Natural killer cell treated with Interleukin-12 subunit alpha and Interleukin-12 subunit beta and Interleukin-15 and Interleukin-18, amount 100 ng/mL, for 72 hours (primary cell): ENCODE measurements at regions not wholly inside any gene's neighbourhood (a gene's known extent, or its start where the extent isn't known, plus 50 kb on each side); places are given as distances from the start of the nearest gene placed in this dataset.

ENCODE experiments used
- ATAC-seq, 2 donors: fragments of 150-1000 bp; cut with Tn5 transposase in 1 of 2; sonication (Bioruptor Pico), chemical (Tn5 transposase) in 1 of 2; 2 replicates each; pipeline ENCODE4 v1.10.0; 2021
- DNase-seq: peaks from one replicate; pipeline ENCODE4 v3.0.0; 2022; ENCODE audit warnings: low spot score
- H3K27ac Mint-ChIP-seq, 2 donors: 1 replicate in 1 of 2; 2 replicates in 1 of 2; pipeline ENCODE4 v1.8.0; 2022; ENCODE audit warnings: mixed read lengths in 2 of 2, mild to moderate bottlenecking in 1 of 2, moderate library complexity in 1 of 2
- H3K27me3 Mint-ChIP-seq, 2 donors: 1 replicate in 1 of 2; 2 replicates in 1 of 2; pipeline ENCODE4 v1.8.0; 2022; ENCODE audit warnings: mixed read lengths in 2 of 2
- H3K36me3 Mint-ChIP-seq: one replicate; pipeline ENCODE4 v1.8.0; 2022; ENCODE audit warnings: mixed read lengths
- H3K4me1 Mint-ChIP-seq, 2 donors: 1 replicate in 1 of 2; 2 replicates in 1 of 2; pipeline ENCODE4 v1.8.0; 2022; ENCODE audit warnings: low read depth in 2 of 2, mixed read lengths in 2 of 2, mild to moderate bottlenecking in 1 of 2
- H3K4me3 Mint-ChIP-seq: one replicate; pipeline ENCODE4 v1.8.0; 2022; ENCODE audit warnings: mixed read lengths
- H3K9me3 Mint-ChIP-seq: 2 replicates; pipeline ENCODE4 v1.8.0; 2022; ENCODE audit warnings: mixed read lengths

DNA sequence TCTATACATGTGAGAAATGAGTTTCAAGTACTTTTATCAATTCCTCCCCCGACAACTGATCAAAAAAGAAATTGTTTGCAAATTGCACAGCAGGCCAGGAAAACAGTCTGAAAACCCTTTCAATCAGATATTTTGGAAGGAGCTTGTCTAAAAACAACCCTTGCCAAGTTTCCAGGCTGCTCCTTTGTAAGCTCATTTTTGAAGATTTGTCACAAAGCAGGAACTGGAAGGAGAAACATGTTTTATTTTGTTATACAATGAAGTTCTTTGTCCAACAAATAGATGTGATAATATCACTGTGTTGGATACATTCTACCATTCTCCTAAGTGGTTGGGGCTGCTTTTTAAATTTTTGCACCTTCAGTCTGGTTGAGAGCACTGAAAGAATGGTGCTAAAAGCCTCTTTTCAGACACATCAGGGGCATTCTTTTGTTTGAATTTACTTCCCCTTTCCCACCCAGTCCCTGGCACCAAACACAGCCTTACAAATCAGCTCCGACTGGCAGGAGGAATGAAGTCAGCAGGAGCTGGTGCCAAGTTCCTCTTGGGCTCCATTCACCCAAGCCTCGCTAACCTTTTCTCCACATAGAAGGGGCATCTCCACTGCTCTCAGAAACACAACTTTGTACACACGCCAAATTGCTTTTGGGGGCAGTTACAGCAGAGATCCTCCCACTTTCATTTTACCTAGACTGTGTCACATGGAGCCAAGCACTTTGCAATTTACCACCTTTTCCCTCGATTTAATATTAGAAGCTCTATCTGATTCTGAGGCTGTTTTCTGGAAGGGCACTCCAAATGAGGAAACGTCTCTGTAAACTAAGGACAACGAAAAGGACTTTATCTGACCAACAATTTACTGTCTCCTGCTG lies 88.0 kb downstream of the C1D start:
- ATAC-seq (no peak), DNase-seq (no peak)
- Mint-ChIP-seq H3K36me3 (no peaks in the 10 kb centered on the region), H3K27me3 (peaks cover 8 to 20% of the 10 kb centered on the region in 2 donors), H3K27ac (no peak overlapping the region), H3K4me3 (no peak overlapping the region), H3K4me1 (peaks cover 0 to 3% of the 10 kb centered on the region in 2 donors), H3K9me3 (no peaks in the 10 kb centered on the region)

DNA sequence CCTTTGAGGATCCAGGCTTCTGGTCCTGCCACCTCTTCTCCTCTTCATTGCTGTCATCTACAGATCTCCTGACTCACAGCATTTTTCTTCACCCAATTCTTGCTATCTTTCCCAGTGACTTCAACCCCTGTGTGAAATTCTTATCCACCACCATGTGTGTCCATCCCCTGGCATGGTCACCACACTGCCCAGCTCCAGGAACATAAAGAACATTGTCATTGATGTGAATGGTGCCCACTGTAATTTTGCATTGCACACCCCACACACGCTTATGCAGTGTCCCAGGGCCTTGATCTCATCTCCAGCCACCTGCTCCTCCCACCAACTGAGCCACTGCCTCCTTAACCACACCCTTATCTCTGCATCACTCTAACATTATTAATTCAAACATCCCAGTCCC lies 85.3 kb downstream of the C1D start:
- Mint-ChIP-seq H3K36me3 (no peaks in the 10 kb centered on the region), H3K4me1 (peaks cover 0 to 3% of the 10 kb centered on the region in 2 donors), H3K27me3 (peaks cover 7 to 17% of the 10 kb centered on the region in 2 donors), H3K27ac (no peak overlapping the region), H3K4me3 (no peak overlapping the region), H3K9me3 (no peaks in the 10 kb centered on the region)
- ATAC-seq (no peak), DNase-seq (no peak)

DNA sequence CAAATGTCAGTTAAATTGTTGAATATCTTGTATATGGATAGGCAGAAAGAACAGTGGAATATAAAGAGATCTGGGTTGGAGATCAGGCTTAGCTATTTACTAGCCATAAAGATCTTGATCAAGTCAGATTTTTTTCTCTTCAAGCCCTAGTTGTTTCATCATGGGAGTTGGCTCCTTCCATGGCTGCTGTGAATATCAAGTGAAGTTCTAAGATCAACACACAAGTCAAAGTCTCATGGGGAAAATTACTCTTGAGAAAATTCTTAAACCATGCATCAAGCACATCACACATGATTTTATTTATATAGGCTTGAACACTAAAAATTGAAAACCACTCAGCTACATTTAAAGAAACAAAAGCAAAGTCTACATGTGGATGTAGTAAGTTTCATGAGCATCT lies 79.8 kb downstream of the C1D start:
- H3K9me3 Mint-ChIP-seq = no peaks in the 10 kb centered on the region
- H3K27ac Mint-ChIP-seq = no peak overlapping the region
- no peaks in the 10 kb centered on the region for H3K36me3 Mint-ChIP-seq
- H3K27me3 Mint-ChIP-seq = peaks cover 13 to 23% of the 10 kb centered on the region in 2 donors
- H3K4me1 Mint-ChIP-seq = no peaks in the 10 kb centered on the region
- DNase-seq = no peak
- no peak for ATAC-seq
- H3K4me3 Mint-ChIP-seq = no peak overlapping the region

DNA sequence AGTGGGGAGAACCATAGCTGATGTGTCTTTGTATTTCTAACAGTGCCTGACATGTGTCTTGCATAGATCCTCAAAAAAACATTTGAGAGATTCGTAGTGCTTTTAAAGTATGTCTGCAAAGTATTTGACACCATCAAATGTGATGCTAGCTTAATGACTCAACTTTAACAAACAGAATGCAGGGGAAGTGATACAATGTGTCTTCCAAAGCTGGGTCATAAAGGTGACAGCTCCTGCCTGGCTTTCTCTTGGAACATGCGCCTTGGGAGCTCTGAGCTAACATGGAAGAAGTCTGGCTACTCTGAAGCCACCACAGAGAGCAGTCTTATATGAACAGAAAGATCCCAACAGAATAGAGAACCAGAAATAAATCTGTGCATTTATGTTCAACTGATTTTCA lies 78.2 kb downstream of the C1D start:
- H3K36me3 Mint-ChIP-seq = no peaks in the 10 kb centered on the region
- H3K27me3 Mint-ChIP-seq = peaks cover 15 to 23% of the 10 kb centered on the region in 2 donors
- no peak overlapping the region for H3K27ac Mint-ChIP-seq
- no peak for DNase-seq
- no peak for ATAC-seq
- H3K4me1 Mint-ChIP-seq = no peaks in the 10 kb centered on the region
- no peak overlapping the region for H3K4me3 Mint-ChIP-seq
- no peaks in the 10 kb centered on the region for H3K9me3 Mint-ChIP-seq

DNA sequence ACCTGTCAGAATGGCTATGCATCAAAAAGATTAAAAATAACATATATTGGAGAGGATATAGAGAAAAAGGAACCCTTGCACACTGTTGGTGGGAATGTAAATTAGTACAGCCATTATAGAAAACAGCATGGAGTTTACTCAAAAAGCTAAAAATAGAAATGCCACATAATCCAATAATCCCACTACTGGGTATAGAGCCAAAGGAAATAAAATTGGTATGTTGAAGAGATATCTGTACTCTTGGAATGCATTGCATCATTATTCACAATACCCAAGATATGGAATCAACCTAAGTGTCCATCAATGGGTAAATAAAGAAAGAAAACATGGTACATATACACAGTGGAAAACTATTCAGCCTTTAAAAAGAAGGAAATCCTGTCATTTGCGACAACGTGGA lies 77.2 kb downstream of the C1D start:
- DNase-seq (no peak), ATAC-seq (no peak)
- Mint-ChIP-seq H3K27ac (no peak overlapping the region), H3K27me3 (peaks cover 20 to 24% of the 10 kb centered on the region in 2 donors), H3K9me3 (no peaks in the 10 kb centered on the region), H3K4me1 (no peaks in the 10 kb centered on the region), H3K4me3 (no peak overlapping the region), H3K36me3 (no peaks in the 10 kb centered on the region)

DNA sequence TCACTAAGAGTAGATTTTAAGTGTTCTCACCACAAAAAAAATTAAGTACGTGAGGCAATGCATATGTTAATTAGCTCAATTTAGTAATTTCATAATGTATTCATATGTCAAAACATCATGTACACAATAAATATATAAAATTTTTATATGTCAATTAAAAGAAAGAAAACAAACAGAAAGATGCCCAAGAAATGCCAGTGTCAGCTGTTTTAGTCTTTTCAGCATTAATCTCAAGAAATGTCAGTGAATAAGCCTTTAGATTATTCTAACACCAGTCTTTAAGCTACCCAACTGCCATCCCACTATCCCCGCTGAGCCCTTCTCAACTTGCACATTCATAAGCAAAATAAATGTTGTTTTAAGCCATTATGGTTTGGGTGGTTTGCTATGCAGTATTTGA lies 76.5 kb downstream of the C1D start:
- Mint-ChIP-seq H3K27ac (no peak overlapping the region), H3K27me3 (peaks cover 26 to 30% of the 10 kb centered on the region in 2 donors), H3K4me1 (no peaks in the 10 kb centered on the region), H3K4me3 (no peak overlapping the region), H3K9me3 (no peaks in the 10 kb centered on the region), H3K36me3 (no peaks in the 10 kb centered on the region)
- DNase-seq (no peak), ATAC-seq (no peak)
